NCI-H345 treated with DMSO at 0.1 percent for 48 hours (cell line): ENCODE measurements at regions not wholly inside any gene's neighbourhood (a gene's known extent, or its start where the extent isn't known, plus 50 kb on each side); places are given as distances from the start of the nearest gene placed in this dataset.

Source experiments
- DNase-seq: peaks from one replicate; lab custom pipeline; 2025; ENCODE audit not compliant: unreplicated experiment; lab: John Stamatoyannopoulos, UW

- no peak for DNase-seq
Measured at GRCh38 chr4:57916479-57916878, 806.3 kb upstream of the IGFBP7 start.

- no peak for DNase-seq
Measured at GRCh38 chr4:57911203-57911602, 801.0 kb upstream of the IGFBP7 start.

GRCh38 chr4:57910151-57910550 is 800.0 kb upstream of the IGFBP7 start:
- no peak for DNase-seq

- DNase-seq = no peak
Measured at GRCh38 chr4:57905965-57906364, 795.8 kb upstream of the IGFBP7 start.

- DNase-seq = no peak
Measured at GRCh38 chr4:57877047-57877458, 766.9 kb upstream of the IGFBP7 start.

GRCh38 chr4:57875829-57876392 is 765.7 kb upstream of the IGFBP7 start:
- no peak for DNase-seq

GRCh38 chr4:57866468-57867171 is 756.4 kb upstream of the IGFBP7 start:
- no peak for DNase-seq

- DNase-seq = no peak
Measured at GRCh38 chr4:57865264-57865663, 755.1 kb upstream of the IGFBP7 start.

- no peak for DNase-seq
Measured at GRCh38 chr4:57854748-57855147, 744.6 kb upstream of the IGFBP7 start.

GRCh38 chr4:57850141-57850540 is 740.0 kb upstream of the IGFBP7 start:
- no peak for DNase-seq

- no peak for DNase-seq
Measured at GRCh38 chr4:57832083-57832482, 721.9 kb upstream of the IGFBP7 start.

- no peak for DNase-seq
Measured at GRCh38 chr4:57789666-57790065, 679.5 kb upstream of the IGFBP7 start.

GRCh38 chr4:57777876-57778275 is 667.7 kb upstream of the IGFBP7 start:
- no peak for DNase-seq

GRCh38 chr4:57774681-57775080 is 664.5 kb upstream of the IGFBP7 start:
- DNase-seq = no peak

- DNase-seq = no peak
Measured at GRCh38 chr4:57774171-57774570, 664.0 kb upstream of the IGFBP7 start.

GRCh38 chr4:57766341-57766740 is 656.2 kb upstream of the IGFBP7 start:
- DNase-seq = no peak

GRCh38 chr4:57764856-57765255 is 654.7 kb upstream of the IGFBP7 start:
- no peak for DNase-seq

- DNase-seq = no peak
Measured at GRCh38 chr4:57763070-57763469, 652.9 kb upstream of the IGFBP7 start.

- DNase-seq = no peak
Measured at GRCh38 chr4:57740625-57741190, 630.5 kb upstream of the IGFBP7 start.

- no peak for DNase-seq
Measured at GRCh38 chr4:57736781-57737180, 626.6 kb upstream of the IGFBP7 start.

GRCh38 chr4:57734104-57734670 is 624.0 kb upstream of the IGFBP7 start:
- no peak for DNase-seq
